K562 (cell line): ENCODE measurements at regions not wholly inside any gene's neighbourhood (a gene's known extent, or its start where the extent isn't known, plus 50 kb on each side); places are given as distances from the start of the nearest gene placed in this dataset.

Experiments used
- ATAC-seq: fragments of 200-7000 bp; cut with Tn5 transposase; 3 replicates; pipeline ENCODE4 v1.9.1; 2020; ENCODE audit warnings: moderate library complexity
- BruUV-seq: library from RNA; stranded (reverse); fragments of 400-500 nt; replicated peaks from 2 replicates; lab custom pipeline; 2021; lab: Mats Ljungman, UMichigan
- CTCF ChIA-PET: fragments of 300-600 bp; formaldehyde crosslinking; extraction: SDS; loops from one replicate; lab custom pipeline; 2021; ENCODE audit warnings: low intra/inter-chr PET ratio; lab: Yijun Ruan, JAX
- POLR2A ChIA-PET: fragments of 300-600, 350-650 bp; sonication (Branson Sonifier 250); formaldehyde crosslinking; extraction: SDS; loops from one replicate; lab custom pipeline; 2021; ENCODE audit warnings: antibody characterized with exemption, inconsistent platforms; lab: Yijun Ruan, JAX
- DNase-seq, 4 experiments: peaks; one replicate each; pipeline versions ENCODE4 v3.0.0 to v3.0.0-alpha.2; 2011 to 2018; ENCODE audit warnings: low spot score in 3 of 4, mixed read lengths in 3 of 4; ENCODE audit errors: extremely low read depth in 1 of 4
- FAIRE-seq: peaks from 2 replicates; lab custom pipeline; 2011; peaks lifted over from hg19 to GRCh38; lab: Jason Lieb, UNC
- H2AFZ ChIP-seq: 2 replicates; pipeline ENCODE4 v1.6.0; 2011; ENCODE audit warnings: low read depth, low read length, control low read depth, inconsistent platforms
- H3K27ac ChIP-seq: fragments of 200-600 bp; 3 replicates; pipeline ENCODE4 v1.8.0; 2011; ENCODE audit warnings: low read depth, mild to moderate bottlenecking, control low read depth, inconsistent platforms, low read length, moderate library complexity, mixed read lengths; ENCODE audit errors: extremely low read depth
- H3K27me3 ChIP-seq, 2 experiments: fragments of 300-600 bp in 1 of 2; 2 replicates in 1 of 2; 3 replicates in 1 of 2; pipeline versions ENCODE4 v1.6.0 to v1.8.0; 2011; ENCODE audit warnings: inconsistent platforms in 2 of 2, low read length in 2 of 2, mild to moderate bottlenecking in 1 of 2, mixed read lengths in 1 of 2, moderate library complexity in 1 of 2; ENCODE audit not compliant: control insufficient read depth in 2 of 2, insufficient read depth in 2 of 2
- H3K36me3 ChIP-seq: fragments of 300-600 bp; 3 replicates; pipeline ENCODE4 v1.8.0; 2011; ENCODE audit warnings: mild to moderate bottlenecking, low read length, inconsistent platforms; ENCODE audit not compliant: control insufficient read depth, insufficient read depth
- H3K4me1 ChIP-seq, 2 experiments: fragments of 200-600 bp in 1 of 2; replicated peaks in 1 of 2; 2 replicates in 1 of 2; 3 replicates in 1 of 2; pipeline versions ENCODE4 v1.5.1 to v1.8.0; 2011; ENCODE audit warnings: inconsistent platforms in 2 of 2, low read length in 2 of 2, mild to moderate bottlenecking in 1 of 2, mixed read lengths in 1 of 2, moderate library complexity in 1 of 2; ENCODE audit not compliant: control insufficient read depth in 2 of 2, insufficient read depth in 2 of 2
- H3K4me2 ChIP-seq: 2 replicates; pipeline ENCODE4 v1.6.1; 2011; ENCODE audit warnings: low read length, control low read depth, inconsistent platforms, mixed read lengths; ENCODE audit not compliant: insufficient read depth
- H3K4me3 ChIP-seq: fragments of 200-600 bp; sonication (generic), shearing (Covaris generic); 2 replicates; pipeline ENCODE4 v1.5.1; 2016; ENCODE audit warnings: control low read depth, inconsistent platforms
- H3K79me2 ChIP-seq: fragments of 200-600 bp; 3 replicates; pipeline ENCODE4 v1.8.0; 2011; ENCODE audit warnings: low read length, inconsistent platforms; ENCODE audit not compliant: control insufficient read depth, insufficient read depth
- H3K9ac ChIP-seq, 2 experiments: 2 replicates each; pipeline versions ENCODE4 v1.6.0 to v1.6.1; 2011; ENCODE audit warnings: low read depth in 2 of 2, low read length in 2 of 2, control low read depth in 1 of 2, inconsistent platforms in 1 of 2, mild to moderate bottlenecking in 1 of 2, mixed read lengths in 1 of 2; ENCODE audit not compliant: insufficient read depth in 1 of 2
- H3K9me1 ChIP-seq: one replicate; pipeline ENCODE4 v1.6.0; 2011; ENCODE audit warnings: inconsistent platforms, mild to moderate bottlenecking, low read length, moderate library complexity; ENCODE audit not compliant: control insufficient read depth, insufficient read depth
- H3K9me3 ChIP-seq: replicated peaks from 2 replicates; pipeline ENCODE4 v1.5.1; 2011; ENCODE audit warnings: low read depth, low read length, inconsistent platforms; ENCODE audit not compliant: control insufficient read depth, insufficient read depth
- H4K20me1 ChIP-seq: replicated peaks from 2 replicates; pipeline ENCODE4 v1.6.1; 2011; ENCODE audit warnings: low read length, inconsistent platforms, mixed read lengths; ENCODE audit not compliant: control insufficient read depth, insufficient read depth
- CEBPZ ChIP-seq: fragments of 150-350 bp; IDR thresholded peaks from 2 replicates; pipeline ENCODE4 v1.6.1; 2014; ENCODE audit warnings: low read depth, mild to moderate bottlenecking, low read length, borderline replicate concordance
- KLF1 ChIP-seq: fragments of 450-650 bp; IDR thresholded peaks from 2 replicates; pipeline ENCODE4 v1.6.1; 2016; ENCODE audit warnings: missing genetic modification characterization, missing compliant biosample characterization
- NFE2L1 ChIP-seq: fragments of 450-650 bp; IDR thresholded peaks from 2 replicates; pipeline ENCODE4 v1.6.1; 2016; ENCODE audit warnings: missing genetic modification characterization, low read depth, mild to moderate bottlenecking, missing compliant biosample characterization, moderate library complexity, borderline replicate concordance
- SAFB2 ChIP-seq: fragments of 200-400 bp; formaldehyde crosslinking; IDR thresholded peaks from 2 replicates; pipeline ENCODE4 v1.6.1; 2018; ENCODE audit warnings: borderline replicate concordance, low read length, low read depth, moderate library complexity; ENCODE audit not compliant: severe bottlenecking
- TCF3 ChIP-seq: sonication (generic); formaldehyde crosslinking; IDR thresholded peaks from 2 replicates; pipeline ENCODE4 v1.4.0; 2020; ENCODE audit warnings: mild to moderate bottlenecking, missing genetic modification reagents
- TRIM24 ChIP-seq, 2 experiments: fragments of 450-650 bp; IDR thresholded peaks; 2 replicates each; pipeline ENCODE4 v1.6.1; 2016
- ZNF766 ChIP-seq: fragments of 200-800 bp; sonication (Bioruptor generic); conservative IDR thresholded peaks from 2 replicates; pipeline ENCODE4 v1.6.1; 2016; ENCODE audit warnings: missing genetic modification characterization, missing compliant biosample characterization
- WGBS: fragments of 100-300 bp; shearing (Covaris generic); methylation state at CpG from one replicate; pipeline ENCODE4 v1.1.6; 2016; ENCODE audit warnings: low coverage, mixed read lengths; ENCODE audit not compliant: insufficient coverage; ENCODE audit errors: missing lambda C conversion rate; 5-methylcytosine and 5-hydroxymethylcytosine counted together
- in situ Hi-C: fragments of 300-500 bp; cut with MboI; formaldehyde crosslinking; loops from 4 replicates; pipeline ENCODE4 v1.15.0; 2018; ENCODE audit warnings: inconsistent platforms, mixed read lengths
- intact Hi-C: fragments of 100-400 bp; cut with micrococcal nuclease; formaldehyde crosslinking; loops from 2 replicates; pipeline ENCODE4 v1.14.2; 2022
- TF ChIP-seq, protein P1 (sequence below): IDR thresholded peaks from 2 replicates; pipeline ENCODE4 v1.6.1; 2016; ENCODE audit warnings: missing genetic modification characterization, missing compliant biosample characterization
- TF ChIP-seq, protein P2 (sequence below): sonication (generic); formaldehyde crosslinking; IDR thresholded peaks from 2 replicates; pipeline ENCODE4 v1.8.1; 2022; ENCODE audit warnings: missing genetic modification reagents
- TF ChIP-seq, protein P3 (sequence below): fragments of 450-650 bp; formaldehyde crosslinking; IDR thresholded peaks from 2 replicates; pipeline ENCODE4 v1.4.0; 2020; ENCODE audit warnings: mild to moderate bottlenecking

DNA sequence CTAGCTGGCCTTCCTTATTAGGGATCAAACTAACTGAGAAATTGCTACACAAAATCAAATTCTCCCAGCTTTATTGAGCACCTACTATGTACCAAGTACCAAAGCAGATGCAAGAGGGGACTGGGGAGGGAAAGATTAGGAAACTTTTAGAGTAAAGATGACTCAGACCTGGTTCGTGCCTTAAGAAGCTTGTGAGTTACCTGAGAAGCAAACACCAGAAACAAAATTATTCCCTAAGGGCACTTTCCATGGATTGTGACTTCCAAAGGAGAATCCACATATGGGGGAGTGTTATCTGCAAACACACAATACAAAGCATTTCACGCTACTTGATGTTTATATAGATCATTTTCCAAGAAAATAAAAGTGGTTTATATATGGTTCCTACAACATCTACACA lies 326.9 kb upstream of the HNRNPA3 start (continued):
- TF ChIP-seq, protein P1, sequence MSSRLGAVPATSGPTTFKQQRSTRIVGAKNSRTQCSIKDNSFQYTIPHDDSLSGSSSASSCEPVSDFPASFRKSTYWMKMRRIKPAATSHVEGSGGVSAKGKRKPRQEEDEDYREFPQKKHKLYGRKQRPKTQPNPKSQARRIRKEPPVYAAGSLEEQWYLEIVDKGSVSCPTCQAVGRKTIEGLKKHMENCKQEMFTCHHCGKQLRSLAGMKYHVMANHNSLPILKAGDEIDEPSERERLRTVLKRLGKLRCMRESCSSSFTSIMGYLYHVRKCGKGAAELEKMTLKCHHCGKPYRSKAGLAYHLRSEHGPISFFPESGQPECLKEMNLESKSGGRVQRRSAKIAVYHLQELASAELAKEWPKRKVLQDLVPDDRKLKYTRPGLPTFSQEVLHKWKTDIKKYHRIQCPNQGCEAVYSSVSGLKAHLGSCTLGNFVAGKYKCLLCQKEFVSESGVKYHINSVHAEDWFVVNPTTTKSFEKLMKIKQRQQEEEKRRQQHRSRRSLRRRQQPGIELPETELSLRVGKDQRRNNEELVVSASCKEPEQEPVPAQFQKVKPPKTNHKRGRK, result no peak
- TF ChIP-seq KLF1 (tag), result no peak

- Histone ChIP-seq H3K27me3 (no peaks in the 10 kb centered on the region; a peak in 1 of 5 replicates), H4K20me1 (no peaks in the 10 kb centered on the region), H3K9me1 (no peaks in the 10 kb centered on the region), H3K79me2 (no peaks in the 10 kb centered on the region), H3K4me1 (no peaks in the 10 kb centered on the region), H2AFZ (no peak overlapping the region), H3K4me2 (no peak overlapping the region), H3K9me3 (no peaks in the 10 kb centered on the region), H3K4me3 (no peak overlapping the region), H3K9ac (no peak overlapping the region), H3K27ac (no peak overlapping the region), H3K36me3 (no peaks in the 10 kb centered on the region)
- intact Hi-C loops (no loop called here), in situ Hi-C loops (no loop called here)
- ChIA-PET POLR2A (no interaction called here), CTCF (no interaction called here)
- FAIRE-seq (no peak), DNase-seq (no peak), ATAC-seq (no peak)
- no TSS peak for BruUV-seq
- 1% methylated on average over 4 of the region's 4 CpGs for WGBS
- TF ChIP-seq CEBPZ, result no peak
- no peak for TF ChIP-seq ZNF766
- TF ChIP-seq, protein P2, sequence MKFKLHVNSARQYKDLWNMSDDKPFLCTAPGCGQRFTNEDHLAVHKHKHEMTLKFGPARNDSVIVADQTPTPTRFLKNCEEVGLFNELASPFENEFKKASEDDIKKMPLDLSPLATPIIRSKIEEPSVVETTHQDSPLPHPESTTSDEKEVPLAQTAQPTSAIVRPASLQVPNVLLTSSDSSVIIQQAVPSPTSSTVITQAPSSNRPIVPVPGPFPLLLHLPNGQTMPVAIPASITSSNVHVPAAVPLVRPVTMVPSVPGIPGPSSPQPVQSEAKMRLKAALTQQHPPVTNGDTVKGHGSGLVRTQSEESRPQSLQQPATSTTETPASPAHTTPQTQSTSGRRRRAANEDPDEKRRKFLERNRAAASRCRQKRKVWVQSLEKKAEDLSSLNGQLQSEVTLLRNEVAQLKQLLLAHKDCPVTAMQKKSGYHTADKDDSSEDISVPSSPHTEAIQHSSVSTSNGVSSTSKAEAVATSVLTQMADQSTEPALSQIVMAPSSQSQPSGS, result no peak
- TF ChIP-seq TRIM24 (IDR thresholded peaks at IDR 0.05), result no peak
- TF ChIP-seq NFE2L1, result no peak
- TF ChIP-seq, protein P3, sequence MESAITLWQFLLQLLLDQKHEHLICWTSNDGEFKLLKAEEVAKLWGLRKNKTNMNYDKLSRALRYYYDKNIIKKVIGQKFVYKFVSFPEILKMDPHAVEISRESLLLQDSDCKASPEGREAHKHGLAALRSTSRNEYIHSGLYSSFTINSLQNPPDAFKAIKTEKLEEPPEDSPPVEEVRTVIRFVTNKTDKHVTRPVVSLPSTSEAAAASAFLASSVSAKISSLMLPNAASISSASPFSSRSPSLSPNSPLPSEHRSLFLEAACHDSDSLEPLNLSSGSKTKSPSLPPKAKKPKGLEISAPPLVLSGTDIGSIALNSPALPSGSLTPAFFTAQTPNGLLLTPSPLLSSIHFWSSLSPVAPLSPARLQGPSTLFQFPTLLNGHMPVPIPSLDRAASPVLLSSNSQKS (CRISPR knock-in tag), result no peak
- TF ChIP-seq TCF3 (CRISPR knock-in tag), result no peak
- TF ChIP-seq SAFB2, result no peak
Observed at GRCh38 chr2:176891105-176891504, 321.5 kb upstream of the HNRNPA3 start.
